ENCODE measurements at regions not wholly inside any gene's neighbourhood (a gene's known extent, or its start where the extent isn't known, plus 50 kb on each side); places are given as distances from the start of the nearest gene placed in this dataset.

- no peak overlapping the region for H3K4me3 ChIP-seq (ENCODE audit: low read depth in 1 of 2, low read length in 2 of 2)
Measured at GRCh38 chr13:44758630-44759383, 182.7 kb upstream of the TSC22D1 start.

GRCh38 chr13:44757671-44758070 is 181.5 kb upstream of the TSC22D1 start:
- no peak overlapping the region for H3K27ac ChIP-seq (ENCODE audit: low read depth, low read length)
- no peaks in the 10 kb centered on the region for H3K36me3 ChIP-seq (ENCODE audit: control insufficient read depth in 1 of 2, insufficient read depth in 2 of 2, low read length in 2 of 2)
- no peaks in the 10 kb centered on the region for H3K9me3 ChIP-seq (ENCODE audit: control insufficient read depth in 1 of 2, low read length in 2 of 2)
- no peak overlapping the region for H3K4me3 ChIP-seq (ENCODE audit: low read depth in 1 of 2, low read length in 2 of 2)
- H3K4me1 ChIP-seq (ENCODE audit: control insufficient read depth in 1 of 2, insufficient read depth in 2 of 2, low read length in 2 of 2): peaks cover 38 to 44% of the 10 kb centered on the region in 2 donors
- no peaks in the 10 kb centered on the region for H3K27me3 ChIP-seq (ENCODE audit: control insufficient read depth in 1 of 2, insufficient read depth in 2 of 2, low read length in 2 of 2)
- H3K9ac ChIP-seq (ENCODE audit: low read depth in 1 of 2, low read length in 2 of 2): no peak overlapping the region

More at GRCh38 chr13:44758630-44759383, 182.7 kb upstream of the TSC22D1 start:
- H3K27ac ChIP-seq (ENCODE audit: low read depth, low read length): no peak overlapping the region
- H3K4me1 ChIP-seq (ENCODE audit: control insufficient read depth in 1 of 2, insufficient read depth in 2 of 2, low read length in 2 of 2): peaks cover 50 to 56% of the 10 kb centered on the region in 2 donors
- H3K27me3 ChIP-seq (ENCODE audit: control insufficient read depth in 1 of 2, insufficient read depth in 2 of 2, low read length in 2 of 2): no peaks in the 10 kb centered on the region
- no peaks in the 10 kb centered on the region for H3K9me3 ChIP-seq (ENCODE audit: control insufficient read depth in 1 of 2, low read length in 2 of 2)
- H3K9ac ChIP-seq (ENCODE audit: low read depth in 1 of 2, low read length in 2 of 2): no peak overlapping the region
- H3K36me3 ChIP-seq (ENCODE audit: control insufficient read depth in 1 of 2, insufficient read depth in 2 of 2, low read length in 2 of 2): no peaks in the 10 kb centered on the region

- Histone ChIP-seq H3K9me3 (ENCODE audit: control insufficient read depth in 1 of 2, low read length in 2 of 2) (no peaks in the 10 kb centered on the region), H3K9ac (ENCODE audit: low read depth in 1 of 2, low read length in 2 of 2) (peak overlapping the region in 1 of 2 donors; percentile 17), H3K27ac (ENCODE audit: low read depth, low read length) (no peak overlapping the region), H3K4me1 (ENCODE audit: control insufficient read depth in 1 of 2, insufficient read depth in 2 of 2, low read length in 2 of 2) (peaks cover 35 to 40% of the 10 kb centered on the region in 2 donors), H3K36me3 (ENCODE audit: control insufficient read depth in 1 of 2, insufficient read depth in 2 of 2, low read length in 2 of 2) (no peaks in the 10 kb centered on the region), H3K27me3 (ENCODE audit: control insufficient read depth in 1 of 2, insufficient read depth in 2 of 2, low read length in 2 of 2) (no peaks in the 10 kb centered on the region), H3K4me3 (ENCODE audit: low read depth in 1 of 2, low read length in 2 of 2) (peak overlapping the region in 1 of 2 donors; percentile 23)
Measured at GRCh38 chr13:44756276-44756810, 180.2 kb upstream of the TSC22D1 start.

- H3K9me3 ChIP-seq (ENCODE audit: control insufficient read depth in 1 of 2, low read length in 2 of 2): no peaks in the 10 kb centered on the region
- peaks cover 35 to 40% of the 10 kb centered on the region in 2 donors for H3K4me1 ChIP-seq (ENCODE audit: control insufficient read depth in 1 of 2, insufficient read depth in 2 of 2, low read length in 2 of 2)
- H3K27ac ChIP-seq (ENCODE audit: low read depth, low read length): no peak overlapping the region
- H3K27me3 ChIP-seq (ENCODE audit: control insufficient read depth in 1 of 2, insufficient read depth in 2 of 2, low read length in 2 of 2): no peaks in the 10 kb centered on the region
- H3K36me3 ChIP-seq (ENCODE audit: control insufficient read depth in 1 of 2, insufficient read depth in 2 of 2, low read length in 2 of 2): no peaks in the 10 kb centered on the region
- peak overlapping the region in 1 of 2 donors; percentile 23 for H3K4me3 ChIP-seq (ENCODE audit: low read depth in 1 of 2, low read length in 2 of 2)
- H3K9ac ChIP-seq (ENCODE audit: low read depth in 1 of 2, low read length in 2 of 2): peak overlapping the region in 1 of 2 donors; percentile 17
Measured at GRCh38 chr13:44755872-44756271, 179.7 kb upstream of the TSC22D1 start.

- H3K27ac ChIP-seq (ENCODE audit: low read depth, low read length): no peak overlapping the region
- H3K4me1 ChIP-seq (ENCODE audit: control insufficient read depth in 1 of 2, insufficient read depth in 2 of 2, low read length in 2 of 2): peaks cover 13 to 26% of the 10 kb centered on the region in 2 donors
Measured at GRCh38 chr13:44752164-44752563, 176.0 kb upstream of the TSC22D1 start.

GRCh38 chr13:44750630-44751029 is 174.5 kb upstream of the TSC22D1 start:
- Histone ChIP-seq H3K9ac (ENCODE audit: low read depth in 1 of 2, low read length in 2 of 2) (no peak overlapping the region), H3K27ac (ENCODE audit: low read depth, low read length) (no peak overlapping the region)

More at GRCh38 chr13:44752164-44752563, 176.0 kb upstream of the TSC22D1 start:
- Histone ChIP-seq H3K9me3 (ENCODE audit: control insufficient read depth in 1 of 2, low read length in 2 of 2) (no peaks in the 10 kb centered on the region), H3K4me3 (ENCODE audit: low read depth in 1 of 2, low read length in 2 of 2) (no peak overlapping the region), H3K27me3 (ENCODE audit: control insufficient read depth in 1 of 2, insufficient read depth in 2 of 2, low read length in 2 of 2) (no peaks in the 10 kb centered on the region), H3K9ac (ENCODE audit: low read depth in 1 of 2, low read length in 2 of 2) (no peak overlapping the region), H3K36me3 (ENCODE audit: control insufficient read depth in 1 of 2, insufficient read depth in 2 of 2, low read length in 2 of 2) (no peaks in the 10 kb centered on the region)

GRCh38 chr13:44749906-44750305 is 173.8 kb upstream of the TSC22D1 start:
- Histone ChIP-seq H3K36me3 (ENCODE audit: control insufficient read depth in 1 of 2, insufficient read depth in 2 of 2, low read length in 2 of 2) (no peaks in the 10 kb centered on the region), H3K27ac (ENCODE audit: low read depth, low read length) (no peak overlapping the region), H3K4me1 (ENCODE audit: control insufficient read depth in 1 of 2, insufficient read depth in 2 of 2, low read length in 2 of 2) (peaks cover 0 to 13% of the 10 kb centered on the region in 2 donors), H3K4me3 (ENCODE audit: low read depth in 1 of 2, low read length in 2 of 2) (no peak overlapping the region), H3K9ac (ENCODE audit: low read depth in 1 of 2, low read length in 2 of 2) (no peak overlapping the region), H3K27me3 (ENCODE audit: control insufficient read depth in 1 of 2, insufficient read depth in 2 of 2, low read length in 2 of 2) (no peaks in the 10 kb centered on the region), H3K9me3 (ENCODE audit: control insufficient read depth in 1 of 2, low read length in 2 of 2) (no peaks in the 10 kb centered on the region)

More at GRCh38 chr13:44750630-44751029, 174.5 kb upstream of the TSC22D1 start:
- no peaks in the 10 kb centered on the region for H3K27me3 ChIP-seq (ENCODE audit: control insufficient read depth in 1 of 2, insufficient read depth in 2 of 2, low read length in 2 of 2)
- no peaks in the 10 kb centered on the region for H3K9me3 ChIP-seq (ENCODE audit: control insufficient read depth in 1 of 2, low read length in 2 of 2)
- H3K4me1 ChIP-seq (ENCODE audit: control insufficient read depth in 1 of 2, insufficient read depth in 2 of 2, low read length in 2 of 2): peaks cover 0 to 13% of the 10 kb centered on the region in 2 donors
- no peaks in the 10 kb centered on the region for H3K36me3 ChIP-seq (ENCODE audit: control insufficient read depth in 1 of 2, insufficient read depth in 2 of 2, low read length in 2 of 2)
- H3K4me3 ChIP-seq (ENCODE audit: low read depth in 1 of 2, low read length in 2 of 2): no peak overlapping the region

- peaks cover 0 to 13% of the 10 kb centered on the region in 2 donors for H3K4me1 ChIP-seq (ENCODE audit: control insufficient read depth in 1 of 2, insufficient read depth in 2 of 2, low read length in 2 of 2)
- no peak overlapping the region for H3K27ac ChIP-seq (ENCODE audit: low read depth, low read length)
- no peaks in the 10 kb centered on the region for H3K27me3 ChIP-seq (ENCODE audit: control insufficient read depth in 1 of 2, insufficient read depth in 2 of 2, low read length in 2 of 2)
- H3K9ac ChIP-seq (ENCODE audit: low read depth in 1 of 2, low read length in 2 of 2): no peak overlapping the region
- H3K9me3 ChIP-seq (ENCODE audit: control insufficient read depth in 1 of 2, low read length in 2 of 2): peaks cover 0 to 5% of the 10 kb centered on the region in 2 donors
- H3K4me3 ChIP-seq (ENCODE audit: low read depth in 1 of 2, low read length in 2 of 2): no peak overlapping the region
- H3K36me3 ChIP-seq (ENCODE audit: control insufficient read depth in 1 of 2, insufficient read depth in 2 of 2, low read length in 2 of 2): no peaks in the 10 kb centered on the region
Measured at GRCh38 chr13:44748439-44748838, 172.3 kb upstream of the TSC22D1 start.

GRCh38 chr13:44747179-44747578 is 171.0 kb upstream of the TSC22D1 start:
- peaks cover 0 to 13% of the 10 kb centered on the region in 2 donors for H3K4me1 ChIP-seq (ENCODE audit: control insufficient read depth in 1 of 2, insufficient read depth in 2 of 2, low read length in 2 of 2)
- no peak overlapping the region for H3K9ac ChIP-seq (ENCODE audit: low read depth in 1 of 2, low read length in 2 of 2)
- no peak overlapping the region for H3K27ac ChIP-seq (ENCODE audit: low read depth, low read length)
- peaks cover 0 to 5% of the 10 kb centered on the region in 2 donors for H3K9me3 ChIP-seq (ENCODE audit: control insufficient read depth in 1 of 2, low read length in 2 of 2)
- no peak overlapping the region for H3K4me3 ChIP-seq (ENCODE audit: low read depth in 1 of 2, low read length in 2 of 2)
- H3K36me3 ChIP-seq (ENCODE audit: control insufficient read depth in 1 of 2, insufficient read depth in 2 of 2, low read length in 2 of 2): no peaks in the 10 kb centered on the region
- no peaks in the 10 kb centered on the region for H3K27me3 ChIP-seq (ENCODE audit: control insufficient read depth in 1 of 2, insufficient read depth in 2 of 2, low read length in 2 of 2)

- H3K27ac ChIP-seq (ENCODE audit: low read depth, low read length): no peak overlapping the region
- H3K27me3 ChIP-seq (ENCODE audit: control insufficient read depth in 1 of 2, insufficient read depth in 2 of 2, low read length in 2 of 2): no peaks in the 10 kb centered on the region
- H3K9me3 ChIP-seq (ENCODE audit: control insufficient read depth in 1 of 2, low read length in 2 of 2): peaks cover 0 to 5% of the 10 kb centered on the region in 2 donors
- H3K4me3 ChIP-seq (ENCODE audit: low read depth in 1 of 2, low read length in 2 of 2): no peak overlapping the region
- H3K36me3 ChIP-seq (ENCODE audit: control insufficient read depth in 1 of 2, insufficient read depth in 2 of 2, low read length in 2 of 2): no peaks in the 10 kb centered on the region
- H3K4me1 ChIP-seq (ENCODE audit: control insufficient read depth in 1 of 2, insufficient read depth in 2 of 2, low read length in 2 of 2): peaks cover 0 to 13% of the 10 kb centered on the region in 2 donors
- no peak overlapping the region for H3K9ac ChIP-seq (ENCODE audit: low read depth in 1 of 2, low read length in 2 of 2)
Measured at GRCh38 chr13:44746690-44747089, 170.6 kb upstream of the TSC22D1 start.
